ENCODE measurements at regions not wholly inside any gene's neighbourhood (a gene's known extent, or its start where the extent isn't known, plus 50 kb on each side); places are given as distances from the start of the nearest gene placed in this dataset.
"Not testable (repeated sequence)": the region's sequence is repeated elsewhere in the genome, so short reads cannot be mapped to it uniquely, and the experiment has no call there.

DNA sequence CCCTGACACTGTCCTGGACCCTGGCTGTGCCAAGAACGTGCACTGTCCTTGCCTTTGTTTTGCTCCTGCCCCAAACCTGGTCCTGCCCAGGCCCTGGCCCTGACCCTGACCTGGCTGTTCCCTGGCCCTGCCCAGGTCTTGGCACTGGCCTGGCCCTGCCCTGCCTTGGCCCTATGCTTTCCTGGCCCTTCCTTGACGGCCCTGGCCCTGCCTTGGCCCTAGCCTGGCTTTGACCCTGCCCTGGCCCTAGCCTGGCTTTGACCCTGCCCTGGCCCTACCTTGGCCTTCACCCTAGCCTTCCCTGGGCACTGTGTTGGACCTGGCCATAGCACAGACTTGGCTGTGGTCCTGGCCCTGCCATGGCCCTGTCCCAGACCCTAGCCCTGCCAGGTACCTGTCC, 252.9 kb downstream of the TP53TG3F start:
- not testable (repeated sequence) for DNase-seq

- DNase-seq: not testable (repeated sequence)
Measured at GRCh38 chr16:33712851-33713709, 253.7 kb downstream of the TP53TG3F start.

- DNase-seq: not testable (repeated sequence)
Measured at GRCh38 chr16:33713710-33714538, 254.5 kb downstream of the TP53TG3F start.

GRCh38 chr16:33731167-33731566, 271.8 kb downstream of the TP53TG3F start:
- not testable (repeated sequence) for DNase-seq

- not testable (repeated sequence) for DNase-seq
Measured at GRCh38 chr16:33734650-33735049, 275.2 kb downstream of the TP53TG3F start.

DNA sequence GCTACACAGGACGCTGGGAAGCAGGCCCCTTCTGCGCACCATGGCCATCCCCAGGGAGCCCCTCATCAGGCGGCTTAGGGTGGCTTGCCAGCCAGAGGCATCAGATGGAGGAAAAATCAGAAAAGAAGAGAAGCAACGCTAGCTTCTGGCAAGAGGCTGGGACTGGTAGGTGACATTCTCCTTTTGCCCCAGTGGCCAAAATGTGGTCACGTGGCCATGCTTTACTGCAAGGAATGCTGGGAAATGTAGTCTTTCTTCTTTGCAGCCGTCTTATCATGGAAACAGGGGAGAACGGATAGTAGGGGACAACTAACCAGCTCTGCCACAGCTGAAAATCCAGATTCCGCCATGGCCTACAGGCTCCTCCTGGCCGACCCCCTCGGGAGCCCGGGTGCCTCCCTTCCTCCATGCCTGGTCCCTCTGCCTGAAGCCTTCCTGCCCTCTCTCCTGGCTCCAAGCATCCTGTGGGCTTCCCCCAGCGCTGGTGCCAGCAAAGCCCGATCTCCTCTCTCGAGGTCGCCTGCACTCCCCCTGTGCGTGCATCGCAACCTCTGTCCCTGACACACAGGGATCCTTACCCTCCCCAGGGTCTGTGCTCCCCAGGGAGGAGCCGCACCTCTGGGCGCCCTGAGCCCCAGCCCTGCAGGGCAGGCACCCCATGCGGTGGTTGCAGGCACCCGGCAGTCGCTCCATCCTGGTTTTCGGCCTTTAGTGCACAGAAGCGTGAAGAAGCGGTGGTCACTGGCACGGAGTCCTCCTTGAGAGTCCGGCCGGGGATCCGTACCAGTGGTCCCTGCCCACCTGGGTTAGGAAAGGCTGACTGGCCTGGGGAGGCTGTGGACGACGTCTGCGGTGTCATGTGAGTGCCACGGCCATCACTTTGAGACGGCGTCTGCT, 307.7 kb downstream of the TP53TG3F start:
- not testable (repeated sequence) for DNase-seq

DNA sequence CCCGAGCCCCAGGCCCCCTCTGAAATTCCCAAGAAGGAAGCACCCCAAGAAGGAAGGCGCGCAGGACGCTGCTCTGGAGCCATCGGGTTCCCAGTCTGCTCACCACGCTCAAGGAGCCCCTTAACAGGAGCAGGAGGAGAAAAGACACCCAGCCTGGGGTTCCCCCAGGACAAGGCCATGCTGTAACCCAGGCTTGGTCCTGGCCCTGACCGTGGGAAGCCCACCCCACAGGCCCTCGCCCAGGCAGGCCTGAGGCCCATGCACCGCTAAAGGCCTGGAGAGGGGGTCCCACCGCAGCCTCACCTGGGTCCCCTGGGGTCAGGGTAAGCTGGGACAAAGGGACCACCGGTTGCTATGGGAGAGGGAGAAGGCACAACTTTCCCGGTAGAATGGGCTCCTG, 309.3 kb downstream of the TP53TG3F start:
- not testable (repeated sequence) for DNase-seq

DNA sequence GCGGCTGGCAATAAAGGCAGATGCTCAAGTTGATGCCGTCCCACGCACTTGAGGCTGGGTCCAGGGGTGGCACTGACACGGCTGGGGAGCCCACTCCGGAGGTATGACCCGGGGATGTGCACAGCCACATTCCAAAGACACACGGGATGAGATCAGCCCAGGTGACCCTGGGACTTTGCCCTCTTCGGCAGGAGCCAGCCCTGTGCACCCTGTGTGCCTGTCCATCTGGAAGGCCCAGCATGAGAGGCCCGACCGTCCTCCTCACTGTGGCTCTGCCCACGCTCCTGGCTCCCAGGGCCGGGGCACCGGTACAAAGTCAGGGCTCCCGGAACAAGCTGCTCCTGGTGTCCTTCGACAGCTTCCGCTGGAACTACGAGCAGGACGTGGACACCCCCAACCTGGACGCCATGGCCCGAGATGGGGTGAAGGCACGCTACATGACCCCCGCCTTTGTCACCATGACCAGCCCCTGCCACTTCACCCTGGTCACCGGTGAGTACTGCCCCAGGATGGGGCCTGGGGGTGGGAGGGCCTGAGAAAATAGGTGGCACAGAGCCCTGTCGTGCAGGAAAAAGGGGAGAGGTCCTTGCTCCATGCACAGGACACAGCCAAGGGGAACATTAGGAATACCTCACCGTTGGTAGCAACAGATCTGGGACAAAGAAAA, 309.9 kb downstream of the TP53TG3F start:
- not testable (repeated sequence) for DNase-seq

DNA sequence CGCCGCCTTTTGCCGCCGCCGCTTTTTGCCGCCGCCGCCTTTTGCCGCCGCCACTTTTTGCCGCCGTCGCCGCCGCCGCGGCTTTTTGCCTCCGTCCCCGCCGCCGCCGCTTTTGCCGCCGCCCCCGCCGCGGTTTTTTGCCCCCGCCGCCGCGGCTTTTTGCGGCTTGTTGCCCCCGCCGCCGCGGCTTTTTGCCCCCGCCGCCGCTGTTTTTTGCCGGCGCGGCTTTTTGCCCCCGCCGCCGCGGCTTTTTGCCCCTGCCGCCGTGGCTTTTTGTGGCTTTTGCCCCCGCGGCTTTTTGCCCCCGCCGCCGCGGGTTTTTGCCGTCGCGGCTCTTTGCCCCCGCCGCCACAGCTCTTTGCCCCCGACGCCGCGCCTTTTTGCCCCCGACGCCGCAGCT, 311.1 kb downstream of the TP53TG3F start:
- DNase-seq: not testable (repeated sequence)

- DNase-seq: not testable (repeated sequence)
Measured at GRCh38 chr16:33771211-33771610, 311.8 kb downstream of the TP53TG3F start.

- DNase-seq: not testable (repeated sequence)
Measured at GRCh38 chr16:33773966-33774365, 314.6 kb downstream of the TP53TG3F start.

DNA sequence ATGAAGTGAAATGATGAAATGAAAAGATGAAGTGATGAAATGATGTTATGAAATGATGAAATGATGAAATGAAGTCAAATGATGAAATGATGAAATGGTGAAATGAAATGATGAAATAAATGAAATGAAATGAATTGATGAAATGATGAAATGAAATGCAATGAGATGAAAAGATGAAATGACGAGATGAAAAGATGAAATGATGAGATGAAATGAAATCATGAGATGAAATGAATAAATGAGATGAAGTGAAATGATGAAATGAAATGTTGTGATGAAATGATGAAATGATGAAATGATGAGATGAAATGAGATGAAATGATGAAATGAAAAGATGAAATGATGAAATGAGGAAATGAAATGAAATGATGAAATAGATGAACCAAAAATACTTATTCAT, 315.3 kb downstream of the TP53TG3F start:
- not testable (repeated sequence) for DNase-seq

GRCh38 chr16:33816328-33816944, 357.0 kb downstream of the TP53TG3F start:
- DNase-seq: not testable (repeated sequence)

DNA sequence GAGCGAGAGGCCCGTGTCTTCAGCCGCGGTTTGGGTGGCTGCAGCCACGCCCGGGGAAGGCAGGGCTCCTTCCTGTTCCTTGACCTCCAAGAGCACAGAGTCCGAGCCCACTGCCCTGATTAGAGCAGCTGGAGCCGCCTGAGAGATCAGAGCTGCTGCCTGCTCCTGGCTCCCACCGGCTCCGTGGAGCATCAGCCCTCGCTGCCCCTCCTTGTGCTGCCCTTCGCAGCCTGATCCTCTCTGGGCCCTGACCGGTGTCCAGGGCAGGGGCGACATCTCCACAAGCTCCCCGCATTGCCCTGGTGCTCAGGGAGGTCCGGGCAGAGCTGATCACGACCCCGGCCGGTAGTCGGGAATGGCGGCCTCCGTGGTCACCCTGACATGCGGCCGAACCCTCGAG, 365.3 kb downstream of the TP53TG3F start:
- DNase-seq: not testable (repeated sequence)

GRCh38 chr16:33827522-33827921, 368.1 kb downstream of the TP53TG3F start:
- not testable (repeated sequence) for DNase-seq

DNA sequence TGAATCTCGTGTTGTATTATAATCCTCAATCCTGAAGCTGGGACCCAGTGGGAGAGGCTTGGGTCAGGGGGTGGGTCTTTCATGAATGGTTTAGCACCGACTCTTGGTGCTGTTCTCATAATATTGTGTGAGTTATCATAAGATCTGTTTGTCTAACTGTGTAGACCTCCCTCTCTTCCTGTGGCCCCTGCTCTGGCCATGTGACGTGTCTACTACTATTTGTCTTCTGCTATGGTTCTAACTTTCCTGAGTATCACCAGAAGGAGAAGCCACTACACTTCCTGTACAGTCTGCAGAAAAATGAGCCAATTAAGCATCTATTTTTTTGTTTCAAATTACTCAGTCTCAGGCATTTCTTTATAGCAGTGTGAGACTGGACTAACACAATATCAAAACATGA, 379.7 kb downstream of the TP53TG3F start:
- DNase-seq: not testable (repeated sequence)

DNA sequence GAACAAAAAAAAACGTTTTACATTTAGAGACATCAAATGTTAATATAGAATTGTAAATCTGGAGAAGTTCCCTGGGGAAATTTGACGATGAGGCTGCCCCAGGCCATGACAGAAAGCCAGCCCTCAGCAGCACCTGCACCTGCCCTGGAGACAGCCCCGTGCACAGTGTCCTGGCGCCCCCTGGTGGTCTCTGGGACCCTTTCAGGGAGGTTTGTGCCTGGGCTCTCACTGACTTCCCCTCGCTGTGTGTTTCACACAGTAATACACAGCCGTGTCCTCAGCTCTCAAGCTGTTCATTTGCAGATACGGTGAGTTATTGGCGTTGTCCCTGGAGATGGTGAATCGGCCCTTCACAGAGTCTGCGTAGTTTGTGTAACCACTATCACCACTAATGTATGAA, 385.1 kb downstream of the TP53TG3F start:
- DNase-seq: peak in 1 of 2 donors; percentile 5

Data from stimulated activated CD4-positive, alpha-beta T cell treated with anti-CD3 and anti-CD28 coated beads, Interleukin-2, amount 100 ng/mL, for 48 hours (primary cell).